Stromal cell of bone marrow (primary cell): ENCODE measurements at regions not wholly inside any gene's neighbourhood (a gene's known extent, or its start where the extent isn't known, plus 50 kb on each side); places are given as distances from the start of the nearest gene placed in this dataset.
"Not testable (repeated sequence)": the region's sequence is repeated elsewhere in the genome, so short reads cannot be mapped to it uniquely, and the experiment has no call there.

Source experiments
- DNase-seq: peaks from one replicate; pipeline ENCODE4 v3.0.0-alpha.2; 2012; ENCODE audit warnings: low read depth

DNA sequence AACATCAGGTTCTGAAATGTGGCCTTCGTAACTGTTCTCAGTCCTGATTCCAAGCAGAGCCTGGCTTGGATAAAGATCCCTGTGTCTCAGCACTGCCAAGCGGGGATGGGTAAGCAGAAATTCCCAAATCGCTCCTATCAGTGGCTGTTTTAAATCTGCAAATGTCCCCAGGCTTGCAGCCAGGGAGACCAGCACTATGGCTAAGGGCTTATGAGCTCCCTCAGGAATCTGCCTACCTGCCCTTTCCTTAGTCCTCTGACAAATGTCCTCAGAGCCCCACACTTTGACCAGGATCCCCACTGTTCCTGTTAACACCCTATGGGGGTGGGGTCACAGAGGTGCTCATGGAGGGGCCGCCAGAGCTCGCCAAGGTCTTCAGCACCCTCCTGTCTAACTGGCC lies 1062.8 kb downstream of the UQCRFS1 start:
- no peak for DNase-seq

DNA sequence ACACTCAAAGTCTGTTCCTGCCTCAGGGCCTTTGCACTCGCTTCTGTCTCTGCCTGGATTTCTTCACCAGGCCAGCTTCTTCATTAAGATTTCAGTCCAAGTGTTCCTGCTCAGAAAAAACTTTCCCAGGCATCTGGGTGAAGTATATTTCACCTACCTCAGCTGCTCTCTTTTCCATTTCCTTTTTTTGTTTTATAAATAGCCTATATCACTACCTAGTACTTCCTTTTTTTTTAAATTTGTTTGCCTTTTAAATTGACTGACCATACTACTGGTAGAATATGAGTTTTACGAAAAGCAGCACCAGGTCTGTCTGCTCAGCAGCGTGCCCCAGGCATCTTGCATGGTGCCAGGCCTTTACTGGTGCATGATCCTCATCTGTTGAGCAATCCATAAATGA lies 1064.4 kb downstream of the UQCRFS1 start:
- no peak for DNase-seq

DNA sequence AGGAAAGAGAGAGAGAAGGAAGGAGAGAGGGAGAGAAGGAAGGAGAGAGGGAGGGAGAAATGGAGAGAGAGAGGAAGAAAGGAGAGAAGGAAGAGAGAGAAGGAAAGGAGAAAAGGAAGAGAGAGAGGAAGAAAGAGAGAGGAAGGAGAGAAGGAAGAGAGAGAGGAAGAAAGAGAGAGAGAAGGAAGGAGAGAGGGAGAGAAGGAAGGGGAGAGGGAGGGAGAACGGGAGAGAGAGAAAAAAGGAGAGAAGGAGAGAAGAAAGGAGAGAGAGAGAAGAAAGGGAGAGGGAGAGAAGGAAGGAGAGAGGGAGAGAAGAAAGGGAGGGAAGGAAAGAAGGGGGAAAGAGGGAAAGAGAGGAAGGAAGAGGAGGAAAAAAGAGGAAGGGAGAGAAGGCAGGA lies 1070.7 kb downstream of the UQCRFS1 start:
- DNase-seq = no peak

DNA sequence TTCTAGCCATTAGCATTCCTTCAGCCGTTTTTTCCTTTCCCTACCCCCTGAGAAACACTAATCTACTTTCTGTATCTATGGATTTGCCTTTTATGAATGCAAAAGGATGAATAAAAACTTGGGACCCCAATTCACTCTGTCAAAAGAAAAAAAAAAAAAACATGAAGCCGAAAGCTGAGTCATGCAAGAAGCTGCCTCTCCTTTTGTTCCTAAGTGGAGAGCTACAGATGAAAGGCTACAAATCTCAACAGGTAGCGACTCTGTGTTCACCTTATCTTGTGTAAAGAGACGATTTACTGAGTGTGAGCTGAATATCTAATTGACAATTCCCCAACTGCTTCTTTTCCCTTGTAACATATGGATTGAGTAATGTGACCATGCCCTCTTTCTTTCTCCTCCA lies 1072.8 kb downstream of the UQCRFS1 start:
- DNase-seq = no peak

DNA sequence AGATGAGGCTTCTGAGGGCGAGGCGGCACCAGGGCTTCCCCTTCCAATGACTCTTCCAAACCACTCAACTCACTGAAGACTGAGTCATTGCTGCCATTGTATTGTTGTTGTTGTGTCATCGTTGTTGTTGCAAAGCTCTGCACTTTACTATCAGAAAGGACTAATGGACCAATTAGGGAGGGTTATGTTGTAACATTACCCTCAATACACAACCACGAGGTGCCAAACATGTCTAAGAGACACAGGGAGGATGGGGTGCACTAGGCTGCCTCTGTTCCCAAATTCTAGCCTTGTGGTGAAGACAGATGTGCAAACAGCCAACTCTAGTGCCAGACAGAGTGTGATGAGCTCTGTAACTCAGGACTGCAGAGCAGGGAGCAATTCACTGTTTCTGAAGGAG lies 1075.2 kb downstream of the UQCRFS1 start:
- DNase-seq = no peak

DNA sequence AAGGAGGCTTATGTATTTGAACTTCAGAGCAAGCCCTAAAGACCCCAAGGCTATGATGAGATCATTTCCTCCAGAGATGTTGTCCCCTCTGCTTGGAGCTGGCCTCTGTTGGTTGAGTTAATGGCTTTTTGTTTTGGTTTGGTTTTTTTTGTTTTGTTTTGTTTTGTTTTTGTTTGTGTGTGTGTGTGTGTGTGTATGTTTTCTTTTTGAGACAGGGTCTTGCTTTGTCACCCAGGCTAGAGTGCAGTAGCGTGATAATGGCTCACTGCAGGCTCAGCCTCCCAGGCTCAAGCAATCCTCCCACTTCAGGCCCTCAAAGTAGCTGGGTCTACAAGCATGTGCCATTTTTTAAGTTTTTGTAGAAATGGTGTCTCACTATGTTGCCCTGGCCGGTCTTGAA lies 1076.2 kb downstream of the UQCRFS1 start:
- no peak for DNase-seq

DNA sequence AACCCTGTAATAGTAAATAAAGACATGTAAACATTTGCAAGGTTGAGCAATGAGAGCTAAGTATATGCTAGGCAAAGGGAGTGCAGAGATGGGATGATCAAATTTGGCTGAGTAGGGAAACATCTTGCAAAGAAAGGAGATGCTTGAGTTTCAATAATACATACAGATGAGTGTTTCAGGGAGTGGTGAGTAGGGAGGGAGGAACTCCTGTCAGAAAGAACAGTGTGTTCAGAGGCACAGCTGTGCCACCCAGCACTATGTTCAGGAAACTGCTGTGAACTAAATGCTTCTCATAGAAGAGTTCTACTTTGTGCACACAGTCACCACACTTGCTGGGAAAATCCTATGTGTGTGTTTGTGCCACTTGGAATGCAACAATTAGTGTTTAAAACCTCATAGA lies 1077.1 kb downstream of the UQCRFS1 start:
- no peak for DNase-seq

DNA sequence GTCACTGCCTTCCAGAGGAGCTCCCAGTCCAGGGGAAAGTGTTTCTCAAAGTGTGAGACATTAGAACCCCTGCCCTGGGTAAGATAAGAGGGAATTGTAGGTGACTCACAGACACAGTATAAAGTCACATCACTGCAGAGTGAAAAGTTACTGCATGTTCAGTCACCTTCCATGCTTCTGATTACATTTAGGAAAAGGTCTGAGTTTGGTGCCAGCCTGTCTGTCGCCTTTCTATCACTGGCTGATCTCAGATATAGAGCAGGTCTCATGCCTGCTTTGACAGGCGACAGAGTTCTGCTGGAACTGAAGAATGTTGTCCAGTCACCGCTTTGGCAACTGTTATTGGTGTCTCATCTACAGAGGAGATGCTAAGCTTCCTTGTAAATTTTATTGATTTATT lies 1078.6 kb downstream of the UQCRFS1 start:
- no peak for DNase-seq

DNA sequence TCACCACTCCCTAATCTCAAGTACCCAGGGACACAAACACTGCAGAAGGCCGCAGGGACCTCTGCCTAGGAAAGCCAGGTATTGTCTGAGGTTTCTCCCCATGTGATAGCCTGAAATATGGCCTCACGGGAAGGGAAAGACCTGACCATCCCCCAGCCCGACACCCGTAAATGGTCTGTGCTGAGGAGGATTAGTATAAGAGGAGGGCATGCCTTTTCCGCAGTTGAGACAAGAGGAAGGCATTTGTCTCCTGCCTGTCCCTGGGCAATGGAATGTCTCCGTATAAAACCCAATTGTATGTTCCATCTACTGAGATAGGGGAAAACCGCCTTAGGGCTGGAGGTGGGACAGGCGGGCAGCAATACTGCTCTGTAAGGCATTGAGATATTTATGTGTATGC lies 1082.1 kb downstream of the UQCRFS1 start:
- DNase-seq = not testable (repeated sequence)

DNA sequence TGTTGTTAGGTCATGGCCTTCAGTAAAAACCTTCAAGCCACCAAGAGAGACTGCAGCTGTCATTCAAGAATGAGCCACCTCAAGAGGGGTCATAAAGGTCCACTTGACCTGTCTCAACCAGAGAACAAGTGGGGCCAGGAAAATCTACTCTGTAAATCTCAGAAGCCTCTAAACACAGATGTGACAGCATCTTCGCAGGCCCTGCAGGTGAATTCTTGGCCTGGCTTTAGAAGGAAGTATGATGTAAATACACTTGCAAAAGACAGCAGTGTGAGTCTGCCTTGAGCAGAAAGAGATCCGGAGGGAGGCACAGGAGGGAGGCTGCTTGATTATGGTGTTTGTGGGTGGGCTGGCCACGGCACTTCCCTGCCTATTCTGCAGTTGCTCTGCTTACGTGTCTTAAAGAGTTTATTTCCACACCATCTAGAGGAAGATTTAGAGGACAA lies 1082.9 kb downstream of the UQCRFS1 start:
- DNase-seq = no peak

DNA sequence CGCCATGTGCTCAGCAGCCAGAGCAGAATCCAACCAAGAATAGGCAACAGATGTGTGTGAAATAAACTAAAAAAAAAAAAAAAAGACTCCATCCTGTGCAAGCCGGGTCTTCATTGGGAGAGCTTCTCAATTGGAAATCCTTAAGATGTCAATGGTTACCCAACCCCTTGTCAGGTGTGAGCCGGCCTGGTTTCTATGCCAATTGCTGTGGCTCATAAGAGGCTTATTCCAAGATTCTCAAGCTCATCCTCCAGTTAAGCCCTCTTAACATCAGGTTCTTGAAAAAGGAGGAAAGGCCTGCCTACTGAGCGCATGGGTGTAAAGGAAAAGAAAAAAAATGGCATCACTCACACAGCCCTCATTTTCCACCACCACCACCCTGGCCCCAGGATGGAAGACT lies 1084.6 kb downstream of the UQCRFS1 start:
- no peak for DNase-seq

DNA sequence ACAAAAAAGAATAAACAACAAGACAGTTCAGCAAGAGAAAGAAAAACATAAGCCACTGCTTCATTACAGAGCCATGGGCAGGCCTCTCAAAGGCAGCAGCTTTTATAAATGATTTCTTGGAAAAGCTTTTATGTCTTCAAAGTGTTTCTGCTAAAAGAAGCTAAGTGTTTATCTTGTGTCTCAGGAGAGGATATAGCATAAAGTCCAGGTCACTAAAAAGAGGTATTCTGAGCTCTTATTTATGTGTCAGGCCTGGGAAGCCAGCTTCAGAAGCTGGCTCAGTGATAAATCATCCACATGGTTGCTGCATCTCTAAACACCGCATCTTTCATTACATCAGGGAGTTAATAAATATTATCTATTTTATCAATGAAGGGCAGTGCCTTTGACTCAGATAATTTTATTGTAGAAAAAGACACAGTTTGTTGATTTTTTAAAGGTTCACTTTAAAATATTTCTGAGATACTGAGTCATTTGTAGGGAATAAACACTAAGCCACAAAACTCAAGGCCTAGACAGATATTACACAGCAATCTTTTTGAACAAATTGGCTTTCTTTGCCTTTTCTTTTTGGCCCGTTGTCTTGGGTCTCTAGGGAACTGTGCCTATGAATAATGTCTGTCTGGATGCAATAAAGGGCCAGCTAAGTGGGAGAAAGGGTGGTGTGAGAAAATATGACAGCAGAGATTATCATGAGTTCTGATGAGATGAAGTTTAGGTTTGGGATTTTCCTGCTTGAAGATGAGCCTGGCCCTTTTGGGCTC lies 1086.6 kb downstream of the UQCRFS1 start:
- peak; percentile 3 for DNase-seq

DNA sequence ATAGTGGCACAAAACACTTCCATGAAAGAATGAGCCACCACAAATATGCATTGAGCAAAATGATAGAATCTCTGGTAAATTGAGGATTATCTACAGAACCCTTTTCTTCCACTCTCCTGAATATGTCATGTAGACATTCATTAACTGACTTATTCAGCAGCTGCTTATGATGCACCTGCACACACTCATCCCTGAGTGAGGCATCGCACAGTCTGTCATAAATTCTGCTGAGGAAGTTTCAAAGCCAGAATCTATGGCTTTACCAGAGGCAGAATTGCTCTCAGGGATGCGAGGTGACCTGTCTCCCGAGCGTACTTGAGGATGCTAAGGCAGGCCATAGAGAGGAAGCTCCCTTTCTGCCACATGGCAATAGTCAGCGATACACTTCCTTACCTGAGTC lies 1090.2 kb downstream of the UQCRFS1 start:
- DNase-seq = no peak

DNA sequence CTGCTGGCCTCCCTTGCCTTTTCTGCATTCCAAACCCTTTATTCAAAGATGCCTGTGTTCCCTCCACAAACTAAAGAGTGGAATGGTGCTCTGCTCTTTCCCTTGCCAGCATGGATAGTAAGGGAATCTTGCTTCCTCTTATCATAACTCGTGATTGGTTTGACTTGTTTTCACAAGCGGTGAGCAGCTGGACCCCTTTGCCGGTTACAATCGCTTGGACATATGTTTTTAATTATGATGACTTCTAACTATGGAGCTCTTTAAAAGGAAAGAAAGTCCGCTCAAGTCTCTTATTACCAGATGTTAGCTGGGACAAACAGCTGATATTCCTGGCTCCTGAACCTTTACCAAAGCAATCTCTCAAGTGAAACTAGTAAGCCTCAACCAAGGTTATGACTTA lies 1094.7 kb downstream of the UQCRFS1 start:
- DNase-seq = no peak

DNA sequence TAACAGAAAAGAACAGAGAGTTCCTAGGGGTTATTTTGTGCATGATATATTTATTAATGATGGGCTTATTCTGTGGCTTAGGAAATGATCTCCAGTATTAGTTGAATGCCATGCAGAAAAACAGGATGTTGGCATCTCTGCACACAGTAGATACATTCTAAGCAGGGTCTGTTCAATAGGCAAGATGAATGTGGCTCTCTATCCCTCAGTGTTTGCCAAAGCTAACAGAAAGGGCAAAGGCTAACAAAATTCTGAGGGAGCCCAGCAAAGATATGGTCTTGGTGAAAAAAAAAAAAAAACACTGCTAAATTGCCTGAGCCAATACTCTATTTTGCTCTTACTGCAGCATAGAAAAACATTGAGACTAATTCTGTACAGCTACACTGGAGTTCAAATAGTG lies 1095.8 kb downstream of the UQCRFS1 start:
- no peak for DNase-seq

DNA sequence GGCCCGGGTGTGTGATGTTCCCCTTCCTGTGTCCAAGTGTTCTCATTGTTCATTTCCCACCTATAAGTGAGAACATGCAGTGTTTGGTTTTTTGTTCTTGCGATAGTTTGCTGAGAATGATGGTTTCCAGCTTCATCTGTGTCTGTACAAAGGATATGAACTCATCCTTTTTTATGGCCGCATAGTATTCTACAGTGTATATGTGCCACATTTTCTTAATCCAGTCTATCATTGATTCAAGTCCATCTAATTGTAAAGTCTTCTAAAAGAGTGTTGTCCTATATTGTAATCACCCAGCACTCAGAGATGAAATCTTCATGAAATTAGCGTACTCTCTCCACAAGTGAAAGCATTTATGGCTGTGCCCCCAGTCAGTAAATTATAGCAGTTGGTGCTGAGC lies 1096.6 kb downstream of the UQCRFS1 start:
- DNase-seq = not testable (repeated sequence)

DNA sequence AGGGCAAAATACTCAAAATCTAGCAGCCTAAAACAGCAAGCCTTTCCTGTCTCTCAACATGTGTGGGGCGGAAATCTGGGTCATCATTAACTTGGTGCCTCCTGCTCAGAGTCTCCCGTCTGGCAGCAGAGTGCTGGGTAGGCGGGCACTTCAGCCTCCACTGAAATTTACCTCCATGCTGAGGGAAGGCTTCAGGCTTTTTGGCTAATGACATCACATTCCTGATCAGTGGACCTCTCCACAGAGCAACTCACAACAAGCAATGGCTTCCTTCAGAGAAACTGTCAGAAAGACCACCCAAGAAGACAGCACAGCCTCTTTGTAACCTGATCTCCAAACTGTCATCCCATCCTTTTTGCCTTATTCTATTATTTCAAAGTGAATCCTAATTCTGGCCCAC lies 1109.0 kb downstream of the UQCRFS1 start:
- DNase-seq = no peak

DNA sequence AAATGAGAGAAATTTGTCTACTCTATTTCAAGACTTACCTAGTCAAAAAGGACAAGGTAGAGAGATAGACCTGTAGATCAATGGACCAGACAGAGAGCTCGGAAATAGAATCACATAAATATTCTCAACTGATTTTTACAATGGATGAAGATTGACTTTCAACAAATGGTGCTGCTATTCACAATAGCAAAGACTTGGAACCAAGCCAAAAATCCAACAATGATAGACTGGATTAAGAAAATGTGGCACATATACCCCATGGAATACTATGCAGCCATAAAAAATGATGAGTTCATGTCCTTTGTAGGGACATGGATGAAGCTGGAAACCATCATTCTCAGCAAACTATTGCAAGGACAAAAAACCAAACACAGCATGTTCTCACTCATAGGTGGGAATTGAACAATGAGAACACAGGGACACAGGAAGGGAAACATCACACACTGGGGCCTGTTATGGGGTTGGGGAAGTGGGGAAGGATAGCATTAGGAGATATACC lies 1128.2 kb downstream of the UQCRFS1 start:
- DNase-seq = not testable (repeated sequence)

DNA sequence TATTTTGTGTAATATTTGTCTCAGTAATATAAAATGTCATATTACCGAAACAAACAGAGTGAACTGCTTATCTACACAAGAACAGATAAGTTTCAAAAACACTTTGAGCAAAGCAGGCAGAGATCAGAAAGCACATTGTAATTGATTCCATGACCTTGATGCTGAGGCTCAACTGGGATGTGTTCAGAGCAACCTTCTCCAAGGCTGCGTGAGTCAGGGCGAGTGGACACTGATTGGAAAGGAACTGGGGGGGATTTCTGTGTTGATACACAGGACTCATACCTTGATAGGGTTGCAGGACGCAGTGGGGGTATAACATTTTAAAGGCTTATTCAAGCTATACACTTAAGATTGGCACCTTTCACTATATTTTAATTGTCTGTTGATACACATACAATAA lies 1136.3 kb downstream of the UQCRFS1 start:
- DNase-seq = no peak

DNA sequence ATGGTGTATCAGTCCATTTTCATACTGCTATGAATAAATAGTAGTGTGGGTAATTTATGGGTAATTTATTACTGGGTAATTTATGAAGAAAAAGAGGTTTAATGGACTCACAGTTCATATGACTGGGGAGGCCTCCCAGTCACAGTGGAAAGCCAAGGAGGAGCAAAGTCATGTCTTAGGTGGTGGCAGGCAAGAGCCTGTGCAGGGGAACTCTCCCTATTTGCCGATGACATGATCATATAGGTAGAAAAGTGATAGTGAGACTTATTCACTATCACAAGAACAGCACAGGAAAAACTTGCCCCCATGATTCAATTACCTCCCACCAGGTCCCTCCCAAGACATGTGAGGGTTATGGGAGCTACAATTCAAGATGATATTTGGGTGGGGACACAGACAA lies 1137.7 kb downstream of the UQCRFS1 start:
- DNase-seq = no peak

DNA sequence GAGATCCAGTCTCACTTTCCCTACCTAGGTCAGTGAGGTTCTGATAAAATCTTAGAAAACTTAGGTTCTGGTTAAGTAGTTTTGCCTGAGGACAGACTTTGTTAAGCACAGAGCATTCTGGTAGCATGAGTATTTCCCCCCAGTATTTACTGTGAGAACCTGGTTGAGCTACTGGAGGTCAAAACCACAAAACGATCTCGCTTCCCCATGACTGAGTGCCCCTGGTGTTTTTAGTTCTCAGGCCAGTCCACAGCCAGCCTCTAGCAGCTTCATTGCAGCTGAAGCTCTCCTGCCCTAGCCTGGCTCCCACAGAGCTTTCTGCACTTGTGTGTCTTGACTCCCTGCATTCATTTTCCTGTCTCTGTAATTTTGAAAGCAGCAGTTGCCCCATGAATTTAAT lies 1138.2 kb downstream of the UQCRFS1 start:
- DNase-seq = no peak

DNA sequence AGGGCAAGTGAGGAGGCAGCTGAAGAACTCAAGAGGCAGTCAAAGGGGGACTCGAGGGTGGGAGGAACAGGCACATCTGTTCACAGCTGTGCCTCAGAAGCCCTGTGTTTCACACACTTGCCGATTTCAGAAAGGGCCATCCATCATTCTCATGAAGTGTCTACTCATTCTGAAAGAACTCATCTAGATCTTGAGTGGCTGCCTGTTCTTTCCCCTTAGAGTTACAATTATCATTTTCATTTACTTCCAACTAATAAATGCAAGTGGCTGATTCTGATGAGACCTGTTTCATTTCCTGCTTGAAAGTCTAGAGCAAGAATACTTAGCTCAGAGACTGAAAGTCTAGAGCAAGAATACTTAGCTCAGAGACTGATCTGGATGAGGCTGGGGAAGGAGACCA lies 1145.1 kb downstream of the UQCRFS1 start:
- no peak for DNase-seq

DNA sequence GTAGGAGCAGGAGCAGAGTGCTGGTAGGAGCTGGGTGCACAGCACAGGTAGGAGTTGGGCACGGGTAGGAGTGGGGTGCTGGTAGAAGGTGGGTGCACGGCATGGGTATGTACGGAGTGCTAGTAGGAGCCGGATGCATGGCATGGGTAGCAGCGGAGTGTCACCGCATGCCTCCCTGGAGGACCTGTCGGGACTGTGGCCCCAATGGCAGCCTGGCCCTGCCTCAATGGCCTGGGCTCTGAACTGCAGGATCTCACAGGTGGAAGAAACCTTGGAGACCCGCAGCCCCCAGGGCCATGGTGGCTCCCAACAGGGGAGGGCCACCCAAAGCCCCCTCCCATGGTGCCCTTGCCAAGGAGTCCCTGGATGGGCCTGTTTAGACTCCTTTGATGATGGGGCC lies 1146.0 kb downstream of the UQCRFS1 start:
- DNase-seq = no peak

DNA sequence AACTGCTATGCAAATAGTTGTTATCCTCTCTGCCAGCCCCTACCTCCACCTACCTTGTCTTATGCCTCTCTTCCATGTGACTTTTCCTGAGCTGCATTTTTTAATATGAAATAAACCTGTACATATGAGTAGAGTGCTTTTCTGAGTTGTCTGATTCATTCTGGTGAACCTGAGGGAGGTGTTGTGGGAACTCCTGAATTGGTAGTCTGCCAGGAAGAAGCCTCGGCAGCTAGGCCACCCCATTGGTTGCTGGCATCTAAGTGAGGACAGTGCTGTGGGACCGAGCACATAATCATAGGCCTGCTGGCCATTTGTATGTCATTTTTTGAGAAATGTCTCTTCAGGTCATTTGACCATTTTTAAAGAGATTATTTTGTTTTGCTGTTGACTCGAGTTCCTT lies 1146.8 kb downstream of the UQCRFS1 start:
- no peak for DNase-seq
